Nucleus accumbens (tissue), 56 donors: ENCODE measurements at regions not wholly inside any gene's neighbourhood (a gene's known extent, or its start where the extent isn't known, plus 50 kb on each side); places are given as distances from the start of the nearest gene placed in this dataset.

ENCODE experiments used
- DNase-seq, 56 donors: peaks; one replicate each; lab custom pipeline; 2025; lab: John Stamatoyannopoulos, UW

- no peak for DNase-seq
Measured at GRCh38 chr2:145690183-145690778, 1170.4 kb upstream of the ZEB2 start.

GRCh38 chr2:145689277-145689676 is 1169.4 kb upstream of the ZEB2 start:
- no peak for DNase-seq

GRCh38 chr2:145688156-145688555 is 1168.2 kb upstream of the ZEB2 start:
- no peak for DNase-seq

- no peak for DNase-seq
Measured at GRCh38 chr2:145687442-145688134, 1167.7 kb upstream of the ZEB2 start.

GRCh38 chr2:145685383-145686050 is 1165.6 kb upstream of the ZEB2 start:
- no peak for DNase-seq

GRCh38 chr2:145682546-145683157 is 1162.7 kb upstream of the ZEB2 start:
- no peak for DNase-seq

GRCh38 chr2:145680276-145680675 is 1160.4 kb upstream of the ZEB2 start:
- DNase-seq, result no peak

- no peak for DNase-seq
Measured at GRCh38 chr2:145677371-145677770, 1157.5 kb upstream of the ZEB2 start.

GRCh38 chr2:145674705-145675104 is 1154.8 kb upstream of the ZEB2 start:
- DNase-seq, result no peak

- no peak for DNase-seq
Measured at GRCh38 chr2:145669301-145669700, 1149.4 kb upstream of the ZEB2 start.

- DNase-seq, result no peak
Measured at GRCh38 chr2:145666552-145666951, 1146.6 kb upstream of the ZEB2 start.

- no peak for DNase-seq
Measured at GRCh38 chr2:145657265-145657664, 1137.3 kb upstream of the ZEB2 start.

- no peak for DNase-seq
Measured at GRCh38 chr2:145655165-145655765, 1135.3 kb upstream of the ZEB2 start.

- no peak for DNase-seq
Measured at GRCh38 chr2:145654746-145655145, 1134.8 kb upstream of the ZEB2 start.

- DNase-seq, result no peak
Measured at GRCh38 chr2:145654156-145654555, 1134.2 kb upstream of the ZEB2 start.

GRCh38 chr2:145653553-145653952 is 1133.6 kb upstream of the ZEB2 start:
- no peak for DNase-seq

- no peak for DNase-seq
Measured at GRCh38 chr2:145652571-145653545, 1132.9 kb upstream of the ZEB2 start.

- no peak for DNase-seq
Measured at GRCh38 chr2:145652036-145652435, 1132.1 kb upstream of the ZEB2 start.

GRCh38 chr2:145650226-145650625 is 1130.3 kb upstream of the ZEB2 start:
- no peak for DNase-seq

GRCh38 chr2:145649061-145649460 is 1129.1 kb upstream of the ZEB2 start:
- DNase-seq, result no peak
